ENCODE measurements at regions not wholly inside any gene's neighbourhood (a gene's known extent, or its start where the extent isn't known, plus 50 kb on each side); places are given as distances from the start of the nearest gene placed in this dataset.
"Not testable (repeated sequence)": the region's sequence is repeated elsewhere in the genome, so short reads cannot be mapped to it uniquely, and the experiment has no call there.

- DNase-seq: no peak
Observed at GRCh38 chr6:66029391-66029790, 322.4 kb upstream of the EYS start.

GRCh38 chr6:65999288-65999791 lies 292.3 kb upstream of the EYS start:
- DNase-seq: no peak

GRCh38 chr6:65998544-65998943 lies 291.5 kb upstream of the EYS start:
- no peak for DNase-seq

GRCh38 chr6:65997539-65997938 lies 290.5 kb upstream of the EYS start:
- DNase-seq: no peak

- DNase-seq: no peak
Observed at GRCh38 chr6:65996096-65996495, 289.1 kb upstream of the EYS start.

GRCh38 chr6:65989676-65990075 lies 282.6 kb upstream of the EYS start:
- DNase-seq: no peak

GRCh38 chr6:65988006-65988405 lies 281.0 kb upstream of the EYS start:
- DNase-seq: no peak

- no peak for DNase-seq
Observed at GRCh38 chr6:65984089-65984488, 277.1 kb upstream of the EYS start.

GRCh38 chr6:65979120-65979519 lies 272.1 kb upstream of the EYS start:
- DNase-seq: no peak

- DNase-seq: not testable (repeated sequence)
Observed at GRCh38 chr6:65971252-65971651, 264.2 kb upstream of the EYS start.

- DNase-seq: no peak
Observed at GRCh38 chr6:65964261-65964660, 257.2 kb upstream of the EYS start.

GRCh38 chr6:65955034-65955433 lies 248.0 kb upstream of the EYS start:
- no peak for DNase-seq

- DNase-seq: no peak
Observed at GRCh38 chr6:65948062-65948461, 241.0 kb upstream of the EYS start.

GRCh38 chr6:65943548-65943947 lies 236.5 kb upstream of the EYS start:
- no peak for DNase-seq

- DNase-seq: no peak
Observed at GRCh38 chr6:65943051-65943450, 236.0 kb upstream of the EYS start.

GRCh38 chr6:65938000-65938399 lies 231.0 kb upstream of the EYS start:
- DNase-seq: no peak

GRCh38 chr6:65935412-65935811 lies 228.4 kb upstream of the EYS start:
- no peak for DNase-seq

- DNase-seq: no peak
Observed at GRCh38 chr6:65933390-65933789, 226.4 kb upstream of the EYS start.

GRCh38 chr6:65927141-65927540 lies 220.1 kb upstream of the EYS start:
- DNase-seq: no peak

GRCh38 chr6:65924411-65924810 lies 217.4 kb upstream of the EYS start:
- no peak for DNase-seq

GRCh38 chr6:65922049-65922448 lies 215.0 kb upstream of the EYS start:
- no peak for DNase-seq

- no peak for DNase-seq
Observed at GRCh38 chr6:65908065-65908464, 201.0 kb upstream of the EYS start.

- no peak for DNase-seq
Observed at GRCh38 chr6:65903992-65904391, 197.0 kb upstream of the EYS start.

GRCh38 chr6:65900928-65901327 lies 193.9 kb upstream of the EYS start:
- no peak for DNase-seq

GRCh38 chr6:65896140-65896539 lies 189.1 kb upstream of the EYS start:
- DNase-seq: no peak

GRCh38 chr6:65876668-65877067 lies 169.6 kb upstream of the EYS start:
- no peak for DNase-seq
